ENCODE measurements at regions not wholly inside any gene's neighbourhood (a gene's known extent, or its start where the extent isn't known, plus 50 kb on each side); places are given as distances from the start of the nearest gene placed in this dataset.
A peak's percentile ranks its signal among the peaks of the same experiment; 100 is the strongest.
"Not testable (repeated sequence)": the region's sequence is repeated elsewhere in the genome, so short reads cannot be mapped to it uniquely, and the experiment has no call there.

DNA sequence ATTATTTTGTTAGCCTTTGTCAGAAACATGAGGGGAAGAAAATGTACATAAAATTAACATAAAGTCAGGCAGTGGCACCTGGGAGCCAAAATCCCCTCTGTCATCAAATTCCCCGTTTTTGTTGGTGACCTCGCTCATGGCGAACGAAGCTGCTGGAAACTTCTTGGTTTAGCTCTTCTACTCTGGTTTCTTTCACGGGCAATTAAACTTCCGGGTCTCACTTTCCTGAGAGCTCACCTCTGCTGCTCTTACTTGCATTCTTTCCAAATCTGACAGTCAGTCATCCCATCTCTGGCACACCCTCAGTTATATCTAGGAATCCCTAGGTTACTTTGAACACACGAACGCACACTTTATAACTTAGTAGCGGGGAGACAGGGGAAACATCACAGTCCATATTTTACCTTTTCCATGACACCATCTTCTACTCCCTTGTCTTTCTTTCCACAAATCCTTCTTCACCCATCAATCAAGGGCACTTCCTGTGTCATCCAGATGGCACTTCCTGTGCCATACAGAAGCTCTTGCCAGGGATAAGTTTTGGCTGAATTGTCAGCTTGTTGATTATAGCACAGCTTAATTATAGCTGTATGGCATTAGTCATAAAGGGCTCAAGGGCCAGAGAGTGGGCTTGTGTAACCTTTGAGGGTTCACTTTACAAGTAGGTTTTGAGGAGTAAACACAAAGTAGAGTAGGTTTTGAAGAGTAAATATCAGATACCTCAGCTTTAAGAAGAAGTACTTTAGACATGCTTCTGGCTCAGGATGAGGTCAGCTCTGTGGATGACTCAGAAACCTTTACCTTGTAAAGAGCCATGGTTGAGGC, 105.1 kb downstream of the GATA3 start:
- peak; percentile 42; the same call in 2 of the 3 replicates for ATAC-seq
- TF ChIP-seq, protein P1, sequence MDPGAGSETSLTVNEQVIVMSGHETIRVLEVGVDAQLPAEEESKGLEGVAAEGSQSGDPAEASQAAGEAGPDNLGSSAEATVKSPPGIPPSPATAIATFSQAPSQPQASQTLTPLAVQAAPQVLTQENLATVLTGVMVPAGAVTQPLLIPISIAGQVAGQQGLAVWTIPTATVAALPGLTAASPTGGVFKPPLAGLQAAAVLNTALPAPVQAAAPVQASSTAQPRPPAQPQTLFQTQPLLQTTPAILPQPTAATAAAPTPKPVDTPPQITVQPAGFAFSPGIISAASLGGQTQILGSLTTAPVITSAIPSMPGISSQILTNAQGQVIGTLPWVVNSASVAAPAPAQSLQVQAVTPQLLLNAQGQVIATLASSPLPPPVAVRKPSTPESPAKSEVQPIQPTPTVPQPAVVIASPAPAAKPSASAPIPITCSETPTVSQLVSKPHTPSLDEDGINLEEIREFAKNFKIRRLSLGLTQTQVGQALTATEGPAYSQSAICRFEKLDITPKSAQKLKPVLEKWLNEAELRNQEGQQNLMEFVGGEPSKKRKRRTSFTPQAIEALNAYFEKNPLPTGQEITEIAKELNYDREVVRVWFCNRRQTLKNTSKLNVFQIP (CRISPR knock-in tag; IDR thresholded peaks at IDR 0.05; ENCODE audit: borderline replicate concordance, low read depth) = no peak
- TF ChIP-seq RARB (CRISPR knock-in tag; IDR thresholded peaks at IDR 0.05) (no peak), SNAI2 (CRISPR knock-in tag; IDR thresholded peaks at IDR 0.05) (no peak), TCF4 (CRISPR knock-in tag; IDR thresholded peaks at IDR 0.05; ENCODE audit: borderline replicate concordance) (no peak), ZC3H10 (CRISPR knock-in tag; IDR thresholded peaks at IDR 0.05) (no peak), ESRRG (CRISPR knock-in tag; IDR thresholded peaks at IDR 0.05) (no peak), BACH2 (CRISPR knock-in tag; IDR thresholded peaks at IDR 0.05; ENCODE audit: borderline replicate concordance) (no peak), TOX (CRISPR knock-in tag; IDR thresholded peaks at IDR 0.05; ENCODE audit: borderline replicate concordance) (no peak), PATZ1 (CRISPR knock-in tag; IDR thresholded peaks at IDR 0.05; ENCODE audit: borderline replicate concordance) (no peak), GLIS3 (CRISPR knock-in tag; IDR thresholded peaks at IDR 0.05) (no peak), ZFP30 (CRISPR knock-in tag; IDR thresholded peaks at IDR 0.05) (no peak), PPARA (CRISPR knock-in tag; IDR thresholded peaks at IDR 0.05; ENCODE audit: borderline replicate concordance) (no peak), ZNF565 (CRISPR knock-in tag; conservative IDR thresholded peaks at IDR 0.05; ENCODE audit: low read depth) (no peak), ZFP3 (CRISPR knock-in tag; IDR thresholded peaks at IDR 0.05) (no peak), CSDC2 (CRISPR knock-in tag; IDR thresholded peaks at IDR 0.05) (no peak), ZNF70 (CRISPR knock-in tag; IDR thresholded peaks at IDR 0.05) (no peak)
- TF ChIP-seq, protein P2, sequence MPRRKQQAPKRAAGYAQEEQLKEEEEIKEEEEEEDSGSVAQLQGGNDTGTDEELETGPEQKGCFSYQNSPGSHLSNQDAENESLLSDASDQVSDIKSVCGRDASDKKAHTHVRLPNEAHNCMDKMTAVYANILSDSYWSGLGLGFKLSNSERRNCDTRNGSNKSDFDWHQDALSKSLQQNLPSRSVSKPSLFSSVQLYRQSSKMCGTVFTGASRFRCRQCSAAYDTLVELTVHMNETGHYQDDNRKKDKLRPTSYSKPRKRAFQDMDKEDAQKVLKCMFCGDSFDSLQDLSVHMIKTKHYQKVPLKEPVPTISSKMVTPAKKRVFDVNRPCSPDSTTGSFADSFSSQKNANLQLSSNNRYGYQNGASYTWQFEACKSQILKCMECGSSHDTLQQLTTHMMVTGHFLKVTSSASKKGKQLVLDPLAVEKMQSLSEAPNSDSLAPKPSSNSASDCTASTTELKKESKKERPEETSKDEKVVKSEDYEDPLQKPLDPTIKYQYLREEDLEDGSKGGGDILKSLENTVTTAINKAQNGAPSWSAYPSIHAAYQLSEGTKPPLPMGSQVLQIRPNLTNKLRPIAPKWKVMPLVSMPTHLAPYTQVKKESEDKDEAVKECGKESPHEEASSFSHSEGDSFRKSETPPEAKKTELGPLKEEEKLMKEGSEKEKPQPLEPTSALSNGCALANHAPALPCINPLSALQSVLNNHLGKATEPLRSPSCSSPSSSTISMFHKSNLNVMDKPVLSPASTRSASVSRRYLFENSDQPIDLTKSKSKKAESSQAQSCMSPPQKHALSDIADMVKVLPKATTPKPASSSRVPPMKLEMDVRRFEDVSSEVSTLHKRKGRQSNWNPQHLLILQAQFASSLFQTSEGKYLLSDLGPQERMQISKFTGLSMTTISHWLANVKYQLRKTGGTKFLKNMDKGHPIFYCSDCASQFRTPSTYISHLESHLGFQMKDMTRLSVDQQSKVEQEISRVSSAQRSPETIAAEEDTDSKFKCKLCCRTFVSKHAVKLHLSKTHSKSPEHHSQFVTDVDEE (CRISPR knock-in tag; IDR thresholded peaks at IDR 0.05) = no peak
- TF ChIP-seq, protein P3, sequence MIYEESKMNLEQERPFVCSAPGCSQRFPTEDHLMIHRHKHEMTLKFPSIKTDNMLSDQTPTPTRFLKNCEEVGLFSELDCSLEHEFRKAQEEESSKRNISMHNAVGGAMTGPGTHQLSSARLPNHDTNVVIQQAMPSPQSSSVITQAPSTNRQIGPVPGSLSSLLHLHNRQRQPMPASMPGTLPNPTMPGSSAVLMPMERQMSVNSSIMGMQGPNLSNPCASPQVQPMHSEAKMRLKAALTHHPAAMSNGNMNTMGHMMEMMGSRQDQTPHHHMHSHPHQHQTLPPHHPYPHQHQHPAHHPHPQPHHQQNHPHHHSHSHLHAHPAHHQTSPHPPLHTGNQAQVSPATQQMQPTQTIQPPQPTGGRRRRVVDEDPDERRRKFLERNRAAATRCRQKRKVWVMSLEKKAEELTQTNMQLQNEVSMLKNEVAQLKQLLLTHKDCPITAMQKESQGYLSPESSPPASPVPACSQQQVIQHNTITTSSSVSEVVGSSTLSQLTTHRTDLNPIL (CRISPR knock-in tag; IDR thresholded peaks at IDR 0.05; ENCODE audit: low read depth) = no peak

DNA sequence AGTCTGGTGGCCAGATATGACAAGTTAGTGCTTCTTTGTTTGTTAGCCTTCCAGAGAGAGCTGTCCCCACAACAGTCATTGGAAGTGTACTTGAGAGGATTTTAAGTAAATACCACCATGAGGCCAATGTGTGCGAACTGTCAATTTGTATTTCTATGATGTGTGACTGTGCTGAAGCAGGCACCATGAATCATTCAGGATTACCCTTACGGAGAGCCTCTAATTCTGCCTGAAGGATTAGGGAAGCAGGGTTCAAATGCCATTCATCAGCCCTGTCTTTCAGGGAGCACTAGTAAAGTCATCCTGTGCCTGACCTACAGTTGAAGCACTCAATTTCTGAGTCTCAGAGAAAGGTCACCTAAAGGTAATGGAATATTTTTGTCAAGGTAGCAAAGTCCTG, 109.3 kb downstream of the GATA3 start:
- TF ChIP-seq RARB (CRISPR knock-in tag; IDR thresholded peaks at IDR 0.05) = no peak
- ATAC-seq = no peak

- TF ChIP-seq ZNF8 (CRISPR knock-in tag; IDR thresholded peaks at IDR 0.05) = peak; percentile 82
- not testable (repeated sequence) for ATAC-seq
Observed at GRCh38 chr10:8164640-8165039, 110.2 kb downstream of the GATA3 start.

GRCh38 chr10:8168836-8169235, 114.3 kb downstream of the GATA3 start:
- TF ChIP-seq ZNF8 (CRISPR knock-in tag; IDR thresholded peaks at IDR 0.05) = no peak
- TF ChIP-seq ZFP30 (CRISPR knock-in tag; IDR thresholded peaks at IDR 0.05) = peak; percentile 92
- ATAC-seq = no peak

DNA sequence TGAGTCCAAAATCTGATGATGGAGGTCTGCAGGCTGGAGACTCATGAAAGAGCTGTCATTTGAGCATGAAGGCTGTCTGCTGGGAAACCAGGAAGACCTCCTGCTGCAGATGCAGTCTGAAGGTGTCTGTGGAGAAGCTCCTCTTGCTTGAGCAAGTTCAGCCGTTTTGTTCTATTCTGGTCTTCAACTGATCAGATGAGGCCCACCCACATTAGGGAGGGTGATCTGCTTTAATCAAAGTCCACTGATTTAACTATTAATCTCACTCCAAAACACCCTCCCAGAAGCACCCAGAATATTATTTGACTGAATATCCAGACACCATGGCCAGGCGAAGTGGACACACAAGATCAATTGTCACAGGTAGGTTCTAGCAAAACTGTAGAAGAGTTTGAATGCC, 116.5 kb downstream of the GATA3 start:
- no peak for ATAC-seq
- TF ChIP-seq BACH2 (CRISPR knock-in tag; IDR thresholded peaks at IDR 0.05; ENCODE audit: borderline replicate concordance) (no peak), ZC3H10 (CRISPR knock-in tag; IDR thresholded peaks at IDR 0.05) (no peak), ARNTL (CRISPR knock-in tag; IDR thresholded peaks at IDR 0.05; ENCODE audit: borderline replicate concordance, low read depth) (no peak), OSR1 (CRISPR knock-in tag; IDR thresholded peaks at IDR 0.05) (no peak), ZFP3 (CRISPR knock-in tag; IDR thresholded peaks at IDR 0.05) (no peak), GLIS3 (CRISPR knock-in tag; IDR thresholded peaks at IDR 0.05) (no peak), TOX (CRISPR knock-in tag; IDR thresholded peaks at IDR 0.05; ENCODE audit: borderline replicate concordance) (no peak), TCF4 (CRISPR knock-in tag; IDR thresholded peaks at IDR 0.05; ENCODE audit: borderline replicate concordance) (no peak), ESRRG (CRISPR knock-in tag; IDR thresholded peaks at IDR 0.05) (no peak)
- TF ChIP-seq, protein P2 (CRISPR knock-in tag; IDR thresholded peaks at IDR 0.05) = no peak
